ENCODE measurements at regions not wholly inside any gene's neighbourhood (a gene's known extent, or its start where the extent isn't known, plus 50 kb on each side); places are given as distances from the start of the nearest gene placed in this dataset.

DNA sequence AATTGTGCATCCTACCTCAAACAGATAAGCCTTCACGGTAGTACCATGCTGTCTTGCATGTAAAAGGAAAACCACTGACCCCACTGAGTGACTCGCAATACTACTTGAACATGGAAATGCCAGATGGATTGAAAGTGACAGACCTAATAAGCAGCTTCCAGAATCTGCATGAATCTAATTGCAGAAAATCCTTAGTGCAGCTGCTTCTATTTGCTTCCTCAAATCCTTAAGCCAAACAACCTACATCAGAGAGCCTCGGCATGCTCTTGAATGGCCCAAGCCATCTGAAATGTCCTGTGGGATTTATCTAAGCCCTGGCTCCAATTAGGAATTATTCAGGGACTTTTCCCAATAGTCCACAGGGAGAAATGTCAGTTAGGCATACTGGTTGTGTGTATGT lies 509.5 kb upstream of the CELF2 start:
- ATAC-seq = no peak
- TF ChIP-seq ZC3H10 (CRISPR knock-in tag; IDR thresholded peaks at IDR 0.05) (no peak), BACH2 (CRISPR knock-in tag; IDR thresholded peaks at IDR 0.05; ENCODE audit: borderline replicate concordance) (no peak), ARNTL (CRISPR knock-in tag; IDR thresholded peaks at IDR 0.05; ENCODE audit: borderline replicate concordance, low read depth) (no peak), CREB5 (CRISPR knock-in tag; IDR thresholded peaks at IDR 0.05; ENCODE audit: low read depth) (no peak), ESRRG (CRISPR knock-in tag; IDR thresholded peaks at IDR 0.05) (no peak), PPARA (CRISPR knock-in tag; IDR thresholded peaks at IDR 0.05; ENCODE audit: borderline replicate concordance) (no peak), ZFP3 (CRISPR knock-in tag; IDR thresholded peaks at IDR 0.05) (no peak), ISL1 (CRISPR knock-in tag; IDR thresholded peaks at IDR 0.05) (no peak), TCF4 (CRISPR knock-in tag; IDR thresholded peaks at IDR 0.05; ENCODE audit: borderline replicate concordance) (no peak), OSR1 (CRISPR knock-in tag; IDR thresholded peaks at IDR 0.05) (no peak), RARB (CRISPR knock-in tag; IDR thresholded peaks at IDR 0.05) (no peak), ZNF70 (CRISPR knock-in tag; IDR thresholded peaks at IDR 0.05) (no peak), GLIS3 (CRISPR knock-in tag; IDR thresholded peaks at IDR 0.05) (no peak), ZNF8 (CRISPR knock-in tag; IDR thresholded peaks at IDR 0.05) (no peak)
- TF ChIP-seq, protein P1, sequence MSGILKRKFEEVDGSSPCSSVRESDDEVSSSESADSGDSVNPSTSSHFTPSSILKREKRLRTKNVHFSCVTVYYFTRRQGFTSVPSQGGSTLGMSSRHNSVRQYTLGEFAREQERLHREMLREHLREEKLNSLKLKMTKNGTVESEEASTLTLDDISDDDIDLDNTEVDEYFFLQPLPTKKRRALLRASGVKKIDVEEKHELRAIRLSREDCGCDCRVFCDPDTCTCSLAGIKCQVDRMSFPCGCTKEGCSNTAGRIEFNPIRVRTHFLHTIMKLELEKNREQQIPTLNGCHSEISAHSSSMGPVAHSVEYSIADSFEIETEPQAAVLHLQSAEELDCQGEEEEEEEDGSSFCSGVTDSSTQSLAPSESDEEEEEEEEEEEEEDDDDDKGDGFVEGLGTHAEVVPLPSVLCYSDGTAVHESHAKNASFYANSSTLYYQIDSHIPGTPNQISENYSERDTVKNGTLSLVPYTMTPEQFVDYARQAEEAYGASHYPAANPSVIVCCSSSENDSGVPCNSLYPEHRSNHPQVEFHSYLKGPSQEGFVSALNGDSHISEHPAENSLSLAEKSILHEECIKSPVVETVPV (CRISPR knock-in tag; IDR thresholded peaks at IDR 0.05) = no peak
- TF ChIP-seq, protein P2, sequence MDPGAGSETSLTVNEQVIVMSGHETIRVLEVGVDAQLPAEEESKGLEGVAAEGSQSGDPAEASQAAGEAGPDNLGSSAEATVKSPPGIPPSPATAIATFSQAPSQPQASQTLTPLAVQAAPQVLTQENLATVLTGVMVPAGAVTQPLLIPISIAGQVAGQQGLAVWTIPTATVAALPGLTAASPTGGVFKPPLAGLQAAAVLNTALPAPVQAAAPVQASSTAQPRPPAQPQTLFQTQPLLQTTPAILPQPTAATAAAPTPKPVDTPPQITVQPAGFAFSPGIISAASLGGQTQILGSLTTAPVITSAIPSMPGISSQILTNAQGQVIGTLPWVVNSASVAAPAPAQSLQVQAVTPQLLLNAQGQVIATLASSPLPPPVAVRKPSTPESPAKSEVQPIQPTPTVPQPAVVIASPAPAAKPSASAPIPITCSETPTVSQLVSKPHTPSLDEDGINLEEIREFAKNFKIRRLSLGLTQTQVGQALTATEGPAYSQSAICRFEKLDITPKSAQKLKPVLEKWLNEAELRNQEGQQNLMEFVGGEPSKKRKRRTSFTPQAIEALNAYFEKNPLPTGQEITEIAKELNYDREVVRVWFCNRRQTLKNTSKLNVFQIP (CRISPR knock-in tag; IDR thresholded peaks at IDR 0.05; ENCODE audit: borderline replicate concordance, low read depth) = no peak

DNA sequence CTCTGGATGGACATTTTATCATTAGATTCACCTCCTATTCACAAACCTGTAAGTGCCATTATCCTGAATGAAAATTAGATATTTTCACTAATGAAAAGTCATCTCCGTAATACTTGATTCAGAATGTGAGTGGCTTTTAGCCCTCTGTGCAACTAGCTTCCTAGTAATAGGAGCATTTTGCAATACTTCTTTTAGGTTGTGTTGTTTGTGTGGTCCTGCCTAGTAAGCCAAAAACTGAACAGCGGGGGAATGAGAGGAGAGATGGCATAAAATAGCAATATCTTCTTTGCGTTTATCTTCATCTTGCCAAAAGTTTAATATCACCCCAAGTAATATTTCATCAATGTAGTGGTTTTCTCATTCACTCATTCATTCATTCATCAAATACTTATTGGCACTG lies 507.5 kb upstream of the CELF2 start:
- TF ChIP-seq ESRRG (CRISPR knock-in tag; IDR thresholded peaks at IDR 0.05) = no peak
- TF ChIP-seq ZC3H10 (CRISPR knock-in tag; IDR thresholded peaks at IDR 0.05) = no peak
- TF ChIP-seq SNAI2 (CRISPR knock-in tag; IDR thresholded peaks at IDR 0.05) = no peak
- TF ChIP-seq, protein P1 (CRISPR knock-in tag; IDR thresholded peaks at IDR 0.05) = no peak
- TF ChIP-seq, protein P2 (CRISPR knock-in tag; IDR thresholded peaks at IDR 0.05; ENCODE audit: borderline replicate concordance, low read depth) = no peak
- TF ChIP-seq CREB5 (CRISPR knock-in tag; IDR thresholded peaks at IDR 0.05; ENCODE audit: low read depth) = no peak
- TF ChIP-seq ARNTL (CRISPR knock-in tag; IDR thresholded peaks at IDR 0.05; ENCODE audit: borderline replicate concordance, low read depth) = no peak
- no peak for TF ChIP-seq CSDC2 (CRISPR knock-in tag; IDR thresholded peaks at IDR 0.05)
- TF ChIP-seq ZNF565 (CRISPR knock-in tag; conservative IDR thresholded peaks at IDR 0.05; ENCODE audit: low read depth) = no peak
- ATAC-seq = no peak

DNA sequence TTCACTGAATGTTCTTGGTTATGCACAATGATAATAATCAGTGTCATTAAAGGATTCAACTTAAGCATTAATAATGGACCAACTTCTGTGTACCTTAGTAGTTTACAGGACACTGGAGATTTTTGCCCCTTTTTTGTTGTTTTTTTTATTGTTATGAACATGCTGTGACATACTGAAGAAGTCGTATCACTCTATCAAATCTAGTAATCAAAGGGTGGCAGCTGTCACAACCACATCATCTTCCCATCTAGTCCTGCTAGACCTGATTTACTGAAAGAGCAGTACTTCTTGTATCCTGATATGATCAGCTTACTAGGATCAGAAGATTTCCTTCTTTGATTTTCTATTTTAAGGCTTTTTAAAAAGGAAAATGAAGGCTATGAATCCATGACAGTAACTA lies 504.6 kb upstream of the CELF2 start:
- no peak for TF ChIP-seq PPARA (CRISPR knock-in tag; IDR thresholded peaks at IDR 0.05; ENCODE audit: borderline replicate concordance)
- TF ChIP-seq ZNF8 (CRISPR knock-in tag; IDR thresholded peaks at IDR 0.05) = no peak
- TF ChIP-seq, protein P1 (CRISPR knock-in tag; IDR thresholded peaks at IDR 0.05) = no peak
- TF ChIP-seq OSR1 (CRISPR knock-in tag; IDR thresholded peaks at IDR 0.05) = no peak
- TF ChIP-seq ZNF565 (CRISPR knock-in tag; conservative IDR thresholded peaks at IDR 0.05; ENCODE audit: low read depth) = no peak
- TF ChIP-seq SNAI2 (CRISPR knock-in tag; IDR thresholded peaks at IDR 0.05) = no peak
- TF ChIP-seq, protein P3, sequence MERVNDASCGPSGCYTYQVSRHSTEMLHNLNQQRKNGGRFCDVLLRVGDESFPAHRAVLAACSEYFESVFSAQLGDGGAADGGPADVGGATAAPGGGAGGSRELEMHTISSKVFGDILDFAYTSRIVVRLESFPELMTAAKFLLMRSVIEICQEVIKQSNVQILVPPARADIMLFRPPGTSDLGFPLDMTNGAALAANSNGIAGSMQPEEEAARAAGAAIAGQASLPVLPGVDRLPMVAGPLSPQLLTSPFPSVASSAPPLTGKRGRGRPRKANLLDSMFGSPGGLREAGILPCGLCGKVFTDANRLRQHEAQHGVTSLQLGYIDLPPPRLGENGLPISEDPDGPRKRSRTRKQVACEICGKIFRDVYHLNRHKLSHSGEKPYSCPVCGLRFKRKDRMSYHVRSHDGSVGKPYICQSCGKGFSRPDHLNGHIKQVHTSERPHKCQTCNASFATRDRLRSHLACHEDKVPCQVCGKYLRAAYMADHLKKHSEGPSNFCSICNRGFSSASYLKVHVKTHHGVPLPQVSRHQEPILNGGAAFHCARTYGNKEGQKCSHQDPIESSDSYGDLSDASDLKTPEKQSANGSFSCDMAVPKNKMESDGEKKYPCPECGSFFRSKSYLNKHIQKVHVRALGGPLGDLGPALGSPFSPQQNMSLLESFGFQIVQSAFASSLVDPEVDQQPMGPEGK (CRISPR knock-in tag; IDR thresholded peaks at IDR 0.05; ENCODE audit: borderline replicate concordance) = no peak
- TF ChIP-seq BACH2 (CRISPR knock-in tag; IDR thresholded peaks at IDR 0.05; ENCODE audit: borderline replicate concordance) = no peak
- TF ChIP-seq ARNTL (CRISPR knock-in tag; IDR thresholded peaks at IDR 0.05; ENCODE audit: borderline replicate concordance, low read depth) = no peak
- TF ChIP-seq TOX (CRISPR knock-in tag; IDR thresholded peaks at IDR 0.05; ENCODE audit: borderline replicate concordance) = no peak
- no peak for TF ChIP-seq ZNF70 (CRISPR knock-in tag; IDR thresholded peaks at IDR 0.05)
- no peak for TF ChIP-seq CSDC2 (CRISPR knock-in tag; IDR thresholded peaks at IDR 0.05)
- ATAC-seq = no peak
